Endothelial cell of umbilical vein (primary cell): ENCODE measurements at regions not wholly inside any gene's neighbourhood (a gene's known extent, or its start where the extent isn't known, plus 50 kb on each side); places are given as distances from the start of the nearest gene placed in this dataset.

Experiments used
- EZH2 ChIP-seq: IDR thresholded peaks from 2 replicates; pipeline ENCODE4 v1.6.1; 2012; ENCODE audit warnings: borderline replicate concordance, low read depth, mild to moderate bottlenecking, moderate library complexity, low read length, inconsistent platforms; ENCODE audit not compliant: severe bottlenecking
- FOS ChIP-seq: IDR thresholded peaks from 2 replicates; pipeline ENCODE4 v1.6.1; 2011; ENCODE audit warnings: mild to moderate bottlenecking, low read length, moderate library complexity, borderline replicate concordance; ENCODE audit not compliant: insufficient read depth
- GATA2 ChIP-seq: IDR thresholded peaks from 2 replicates; pipeline ENCODE4 v1.7.0; 2011; ENCODE audit warnings: low read depth, mild to moderate bottlenecking, moderate library complexity, mixed read lengths, low read length; ENCODE audit not compliant: insufficient read length, insufficient read depth
- JUN ChIP-seq: IDR thresholded peaks from 2 replicates; pipeline ENCODE4 v1.6.1; 2011; ENCODE audit warnings: borderline replicate concordance, low read depth; ENCODE audit not compliant: insufficient read length, insufficient read depth
- MYC ChIP-seq: IDR thresholded peaks from one replicate; pipeline ENCODE4 v1.6.1; 2011; ENCODE audit warnings: mild to moderate bottlenecking, low read depth, low read length
- POLR2A ChIP-seq: IDR thresholded peaks from 2 replicates; pipeline ENCODE4 v1.6.1; 2012; ENCODE audit warnings: low read depth, mild to moderate bottlenecking, control low read depth, low read length
- POLR2AphosphoS5 ChIP-seq: IDR thresholded peaks from 2 replicates; pipeline ENCODE4 v1.6.1; 2012; ENCODE audit warnings: low read depth, mild to moderate bottlenecking, control low read depth, low read length, moderate library complexity; ENCODE audit not compliant: insufficient read depth
- TF ChIP-seq, protein P1 (sequence below), 2 donors: IDR thresholded peaks; 1 replicate in 1 of 2; 2 replicates in 1 of 2; pipeline ENCODE4 v1.5.1; 2011; ENCODE audit warnings: low read length in 2 of 2, mild to moderate bottlenecking in 2 of 2, moderate library complexity in 2 of 2, control low read depth in 1 of 2, inconsistent platforms in 1 of 2, low read depth in 1 of 2; ENCODE audit not compliant: insufficient read depth in 1 of 2; ENCODE audit errors: extremely low read depth in 1 of 2
- TF ChIP-seq, protein P2 (sequence below): IDR thresholded peaks from 2 replicates; pipeline ENCODE4 v1.6.1; 2011; ENCODE audit not compliant: insufficient read depth, insufficient read length

DNA sequence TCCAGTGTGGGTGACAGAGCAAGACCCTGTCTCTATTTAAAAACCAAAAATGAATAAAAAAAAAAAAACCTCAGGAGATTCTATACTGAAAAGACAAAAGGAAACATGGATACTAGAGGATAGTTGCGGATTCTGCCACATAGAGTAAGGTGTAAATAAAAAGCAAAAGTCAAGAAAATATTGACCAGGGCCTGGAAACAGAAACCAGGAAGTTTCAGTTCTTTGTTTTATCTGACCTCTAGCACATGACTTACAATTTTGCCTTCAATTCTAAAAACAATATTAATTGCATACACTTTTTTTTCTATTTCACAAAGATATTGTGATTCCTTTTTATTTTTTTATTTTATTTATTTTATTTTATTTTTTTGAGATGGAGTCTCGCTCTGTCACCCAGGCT, 96.2 kb upstream of the NMUR2 start:
- TF ChIP-seq, protein P1, sequence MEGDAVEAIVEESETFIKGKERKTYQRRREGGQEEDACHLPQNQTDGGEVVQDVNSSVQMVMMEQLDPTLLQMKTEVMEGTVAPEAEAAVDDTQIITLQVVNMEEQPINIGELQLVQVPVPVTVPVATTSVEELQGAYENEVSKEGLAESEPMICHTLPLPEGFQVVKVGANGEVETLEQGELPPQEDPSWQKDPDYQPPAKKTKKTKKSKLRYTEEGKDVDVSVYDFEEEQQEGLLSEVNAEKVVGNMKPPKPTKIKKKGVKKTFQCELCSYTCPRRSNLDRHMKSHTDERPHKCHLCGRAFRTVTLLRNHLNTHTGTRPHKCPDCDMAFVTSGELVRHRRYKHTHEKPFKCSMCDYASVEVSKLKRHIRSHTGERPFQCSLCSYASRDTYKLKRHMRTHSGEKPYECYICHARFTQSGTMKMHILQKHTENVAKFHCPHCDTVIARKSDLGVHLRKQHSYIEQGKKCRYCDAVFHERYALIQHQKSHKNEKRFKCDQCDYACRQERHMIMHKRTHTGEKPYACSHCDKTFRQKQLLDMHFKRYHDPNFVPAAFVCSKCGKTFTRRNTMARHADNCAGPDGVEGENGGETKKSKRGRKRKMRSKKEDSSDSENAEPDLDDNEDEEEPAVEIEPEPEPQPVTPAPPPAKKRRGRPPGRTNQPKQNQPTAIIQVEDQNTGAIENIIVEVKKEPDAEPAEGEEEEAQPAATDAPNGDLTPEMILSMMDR (IDR thresholded peaks at IDR 0.05; ENCODE audit: extremely low read depth in 1 of 2, insufficient read depth in 1 of 2, low read depth in 1 of 2, low read length in 2 of 2): no peak
- TF ChIP-seq EZH2 (no peak), POLR2A (no peak), JUN (no peak), FOS (no peak), POLR2AphosphoS5 (no peak), MYC (no peak), GATA2 (no peak)
- TF ChIP-seq, protein P2, sequence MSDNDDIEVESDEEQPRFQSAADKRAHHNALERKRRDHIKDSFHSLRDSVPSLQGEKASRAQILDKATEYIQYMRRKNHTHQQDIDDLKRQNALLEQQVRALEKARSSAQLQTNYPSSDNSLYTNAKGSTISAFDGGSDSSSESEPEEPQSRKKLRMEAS: no peak
